ENCODE measurements at regions not wholly inside any gene's neighbourhood (a gene's known extent, or its start where the extent isn't known, plus 50 kb on each side); places are given as distances from the start of the nearest gene placed in this dataset.

DNA sequence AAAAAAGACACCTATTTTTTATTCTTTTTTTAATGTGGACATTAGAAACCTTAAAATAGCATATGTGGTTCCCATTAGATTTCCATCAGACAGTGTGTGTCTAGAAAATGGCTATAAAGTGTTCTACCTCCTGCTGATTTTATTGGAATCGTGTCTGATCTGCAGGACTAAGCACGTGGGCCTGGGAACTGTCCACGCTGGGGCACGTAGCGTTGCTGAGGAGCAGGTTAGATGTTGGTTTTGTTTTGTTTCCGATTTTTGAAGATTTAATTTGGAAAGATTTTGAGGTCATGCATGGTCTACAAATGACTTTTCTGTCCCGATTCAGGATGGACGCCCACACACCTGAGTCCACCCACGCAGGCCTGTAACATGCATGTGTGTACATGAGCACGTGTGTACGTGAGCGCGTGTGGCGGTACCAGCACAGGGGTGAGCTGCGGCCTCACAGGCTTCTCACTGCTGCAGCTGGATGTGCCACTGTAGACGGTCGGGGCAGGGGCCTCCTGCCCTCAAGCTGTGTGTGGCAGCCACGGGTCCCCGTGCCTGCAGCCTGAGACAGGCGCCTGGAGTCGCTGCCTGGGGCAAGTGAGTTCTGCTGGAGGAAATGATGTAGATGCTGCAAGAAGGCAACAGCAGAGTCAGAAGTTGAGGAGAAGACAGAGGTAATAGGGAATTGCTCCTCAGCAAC lies 99.7 kb upstream of the CTDP1 start:
- TF ChIP-seq, protein P1, sequence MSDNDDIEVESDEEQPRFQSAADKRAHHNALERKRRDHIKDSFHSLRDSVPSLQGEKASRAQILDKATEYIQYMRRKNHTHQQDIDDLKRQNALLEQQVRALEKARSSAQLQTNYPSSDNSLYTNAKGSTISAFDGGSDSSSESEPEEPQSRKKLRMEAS (IDR thresholded peaks at IDR 0.05): no peak
- TF ChIP-seq TAF1 (IDR thresholded peaks at IDR 0.05; ENCODE audit: low read depth) (no peak), YY1 (IDR thresholded peaks at IDR 0.05; ENCODE audit: low read depth) (no peak), TEAD4 (IDR thresholded peaks at IDR 0.05) (no peak), ZBTB7A (IDR thresholded peaks at IDR 0.05; ENCODE audit: low read depth) (no peak), CEBPB (IDR thresholded peaks at IDR 0.05) (no peak), EGR1 (IDR thresholded peaks at IDR 0.05) (no peak), NFIC (IDR thresholded peaks at IDR 0.05) (no peak), EP300 (IDR thresholded peaks at IDR 0.05; ENCODE audit: borderline replicate concordance) (no peak), USF1 (IDR thresholded peaks at IDR 0.05) (no peak), TCF12 (IDR thresholded peaks at IDR 0.05; ENCODE audit: low read depth) (no peak)

GRCh38 chr18:79580498-79581171 lies 99.0 kb upstream of the CTDP1 start:
- TF ChIP-seq USF1 (IDR thresholded peaks at IDR 0.05): no peak

- TF ChIP-seq RAD21 (IDR thresholded peaks at IDR 0.05; ENCODE audit: low read depth) (no peak), EGR1 (IDR thresholded peaks at IDR 0.05) (no peak), ZBTB7A (IDR thresholded peaks at IDR 0.05; ENCODE audit: low read depth) (no peak), USF1 (IDR thresholded peaks at IDR 0.05) (no peak), TAF1 (IDR thresholded peaks at IDR 0.05; ENCODE audit: low read depth) (no peak), EP300 (IDR thresholded peaks at IDR 0.05; ENCODE audit: borderline replicate concordance) (no peak), CEBPB (IDR thresholded peaks at IDR 0.05) (no peak), FOXM1 (IDR thresholded peaks at IDR 0.05; ENCODE audit: borderline replicate concordance, low read depth) (no peak), TEAD4 (IDR thresholded peaks at IDR 0.05) (no peak)
- TF ChIP-seq, protein P1 (IDR thresholded peaks at IDR 0.05): no peak
Observed at GRCh38 chr18:79581406-79581805, 98.2 kb upstream of the CTDP1 start.

GRCh38 chr18:79581911-79582310 lies 97.7 kb upstream of the CTDP1 start:
- TF ChIP-seq, protein P1 (IDR thresholded peaks at IDR 0.05): no peak
- TF ChIP-seq EP300 (IDR thresholded peaks at IDR 0.05; ENCODE audit: borderline replicate concordance) (no peak), TAF1 (IDR thresholded peaks at IDR 0.05; ENCODE audit: low read depth) (no peak), REST (IDR thresholded peaks at IDR 0.05; ENCODE audit: low read depth) (no peak)

DNA sequence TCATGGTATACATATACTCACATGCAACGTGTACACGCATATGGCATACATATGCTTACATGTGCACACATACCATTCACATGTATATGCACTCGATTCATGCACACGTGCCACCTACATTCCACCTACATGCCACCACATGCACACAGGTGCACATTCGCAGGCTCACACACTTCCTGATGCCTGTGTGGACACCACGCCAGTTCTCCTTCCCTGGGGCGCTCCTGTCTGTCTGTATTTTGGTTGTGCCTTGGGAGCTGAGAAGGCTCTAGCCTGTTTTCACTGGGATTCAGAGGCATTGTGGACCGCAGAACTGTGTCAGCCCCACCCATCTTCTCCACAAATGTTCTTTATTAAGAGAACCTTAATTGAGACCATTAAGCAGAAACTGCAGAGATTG lies 96.6 kb upstream of the CTDP1 start:
- TF ChIP-seq CEBPB (IDR thresholded peaks at IDR 0.05) (no peak), NFIC (IDR thresholded peaks at IDR 0.05) (no peak), ZBTB7A (IDR thresholded peaks at IDR 0.05; ENCODE audit: low read depth) (no peak)

GRCh38 chr18:79583426-79583825 lies 96.2 kb upstream of the CTDP1 start:
- no peak for TF ChIP-seq FOXM1 (IDR thresholded peaks at IDR 0.05; ENCODE audit: borderline replicate concordance, low read depth)
- no peak for TF ChIP-seq EGR1 (IDR thresholded peaks at IDR 0.05)
- TF ChIP-seq NFIC (IDR thresholded peaks at IDR 0.05): no peak
- no peak for TF ChIP-seq REST (IDR thresholded peaks at IDR 0.05; ENCODE audit: low read depth)
- TF ChIP-seq EP300 (IDR thresholded peaks at IDR 0.05; ENCODE audit: borderline replicate concordance): no peak
- TF ChIP-seq YY1 (IDR thresholded peaks at IDR 0.05; ENCODE audit: low read depth): no peak

Measured in Ishikawa (cell line).